Astrocyte of the cerebellum (primary cell): ENCODE measurements at regions not wholly inside any gene's neighbourhood (a gene's known extent, or its start where the extent isn't known, plus 50 kb on each side); places are given as distances from the start of the nearest gene placed in this dataset.

ENCODE experiments used
- DNase-seq: peaks from one replicate; pipeline ENCODE4 v3.0.0-alpha.2; 2011; ENCODE audit warnings: low read depth
- H3K4me3 ChIP-seq: 2 replicates; pipeline ENCODE4 v1.5.1; 2011; ENCODE audit warnings: mild to moderate bottlenecking, low read depth, low read length, moderate library complexity
- CTCF ChIP-seq: IDR thresholded peaks from 2 replicates; pipeline ENCODE4 v1.5.1; 2012; ENCODE audit warnings: low read length, low read depth, moderate library complexity, mild to moderate bottlenecking; ENCODE audit errors: missing control alignments
- in situ Hi-C: cut with HindIII; loops from 2 replicates; pipeline ENCODE4 v1.10.0; 2017; ENCODE audit warnings: low sequenced_read_pairs

DNA sequence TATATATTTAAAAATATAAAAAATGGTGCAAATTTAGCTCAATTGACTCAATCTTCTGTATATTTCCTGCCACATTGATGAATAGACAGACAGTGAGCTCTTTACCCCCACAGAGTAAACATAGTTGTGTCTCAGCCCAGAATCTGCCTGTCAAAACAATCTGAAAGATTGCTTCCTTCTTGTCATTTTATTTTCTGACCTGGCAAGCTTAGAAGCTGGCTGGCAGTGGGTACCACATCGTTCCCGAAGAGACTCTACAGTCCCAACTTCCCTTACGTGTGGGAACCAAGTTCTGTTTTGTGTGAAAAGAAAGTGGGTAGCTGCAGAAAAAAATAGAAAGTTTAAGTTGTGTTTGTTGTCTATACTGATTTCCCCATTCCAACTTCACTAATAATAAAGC is 629.3 kb upstream of the NEGR1 start:
- in situ Hi-C loops = no loop called here
- H3K4me3 ChIP-seq = no peak overlapping the region
- no peak for TF ChIP-seq CTCF
- no peak for DNase-seq

- no peak for DNase-seq
- in situ Hi-C loops = no loop called here
- H3K4me3 ChIP-seq = no peak overlapping the region
- no peak for TF ChIP-seq CTCF
These were observed 613.9 kb upstream of the NEGR1 start for GRCh38 chr1:72896256-72896655.

DNA sequence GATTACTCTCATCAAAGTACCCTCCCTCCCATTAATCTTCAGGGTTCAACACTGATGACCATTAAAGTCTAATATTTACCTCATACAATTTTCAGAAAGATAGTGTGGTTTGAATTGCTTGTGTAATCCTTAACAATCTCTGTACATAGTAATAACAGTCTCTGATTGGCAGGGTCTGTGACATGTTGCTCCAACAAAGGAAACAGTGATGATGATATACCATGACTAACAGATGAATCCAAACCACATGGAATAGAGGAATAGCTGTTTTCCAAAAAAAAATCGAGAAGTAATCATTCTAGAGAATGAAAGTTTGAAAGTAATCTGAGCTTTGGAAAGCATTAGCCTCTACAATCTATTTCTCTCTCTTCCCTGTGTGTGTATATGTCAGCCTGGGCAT is 610.1 kb upstream of the NEGR1 start:
- no peak for TF ChIP-seq CTCF
- in situ Hi-C loops = loop anchor here (5.0 kb wide), 1 partner anchor 70 kb away; no protein-coding TSS in a partner anchor
- no peak overlapping the region for H3K4me3 ChIP-seq
- DNase-seq = no peak

GRCh38 chr1:72891976-72892375 is 609.6 kb upstream of the NEGR1 start:
- in situ Hi-C loops = loop anchor here (5.0 kb wide), 1 partner anchor 70 kb away; no protein-coding TSS in a partner anchor
- H3K4me3 ChIP-seq = no peak overlapping the region
- no peak for DNase-seq
- no peak for TF ChIP-seq CTCF

DNA sequence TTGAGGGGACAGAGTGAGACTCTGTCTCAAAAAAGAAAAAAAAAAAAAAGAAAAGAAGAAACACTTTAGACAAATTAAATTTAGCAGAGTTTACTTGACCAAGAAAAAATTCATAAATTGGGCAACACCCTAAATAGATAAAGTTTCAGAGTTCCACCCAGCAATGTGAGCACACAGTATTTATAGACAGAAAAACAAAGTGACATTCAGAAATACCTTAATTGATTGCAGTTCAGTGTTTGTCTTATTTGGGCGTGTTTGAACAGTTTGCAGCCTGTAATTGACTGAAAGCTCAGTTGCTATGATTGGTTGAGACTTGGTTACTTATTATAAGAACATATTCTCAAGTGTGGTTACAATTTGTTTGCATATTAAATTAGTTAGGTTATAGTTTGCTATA is 603.5 kb upstream of the NEGR1 start:
- H3K4me3 ChIP-seq = no peak overlapping the region
- TF ChIP-seq CTCF = no peak
- DNase-seq = no peak
- in situ Hi-C loops = no loop called here

GRCh38 chr1:72885017-72885416 is 602.7 kb upstream of the NEGR1 start:
- in situ Hi-C loops = no loop called here
- no peak overlapping the region for H3K4me3 ChIP-seq
- DNase-seq = no peak
- no peak for TF ChIP-seq CTCF

DNA sequence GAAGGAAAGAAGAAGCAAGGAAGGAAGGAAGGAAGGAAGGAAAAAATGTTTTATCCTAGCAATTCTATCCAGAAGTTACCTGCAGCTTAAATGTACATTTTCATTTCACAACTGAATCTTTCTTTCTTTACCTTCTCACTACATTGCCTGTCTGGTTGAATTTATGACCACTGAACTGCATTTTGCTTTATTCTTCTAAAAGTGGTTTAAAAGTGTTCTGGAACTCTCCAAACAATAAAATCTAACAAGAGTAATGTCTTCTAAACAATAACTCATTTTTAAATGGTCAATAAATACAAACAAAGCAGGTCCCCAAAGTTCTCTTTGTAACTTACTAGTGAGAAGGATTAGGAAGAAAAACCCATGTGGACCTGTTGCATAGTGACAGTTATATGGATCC is 587.5 kb upstream of the NEGR1 start:
- H3K4me3 ChIP-seq = no peak overlapping the region
- in situ Hi-C loops = no loop called here
- TF ChIP-seq CTCF = no peak
- no peak for DNase-seq
